MM.1S (cell line): ENCODE measurements at regions not wholly inside any gene's neighbourhood (a gene's known extent, or its start where the extent isn't known, plus 50 kb on each side); places are given as distances from the start of the nearest gene placed in this dataset.

Source experiments
- DNase-seq: peaks from one replicate; pipeline ENCODE4 v3.0.0-alpha.2; 2015
- H2AFZ ChIP-seq: fragments of 300-600 bp; sonication (generic); 2 replicates; pipeline ENCODE4 v1.6.0; 2016; ENCODE audit warnings: antibody characterized with exemption, low read length
- H3F3A ChIP-seq: fragments of 300-600 bp; sonication (generic); 2 replicates; pipeline ENCODE4 v1.6.1; 2016; ENCODE audit warnings: mild to moderate bottlenecking, antibody characterized with exemption, low read length, moderate library complexity, mixed read lengths; ENCODE audit not compliant: insufficient read depth
- H3K27ac ChIP-seq: fragments of 300-600 bp; sonication (generic); 2 replicates; pipeline ENCODE4 v1.5.1; 2016; ENCODE audit warnings: mild to moderate bottlenecking, low read length
- H3K27me3 ChIP-seq: fragments of 300-600 bp; sonication (generic); replicated peaks from 2 replicates; pipeline ENCODE4 v1.6.0; 2016; ENCODE audit warnings: low read length; ENCODE audit not compliant: insufficient read depth
- H3K36me3 ChIP-seq: fragments of 300-600 bp; sonication (generic); replicated peaks from 2 replicates; pipeline ENCODE4 v1.6.1; 2016; ENCODE audit warnings: mild to moderate bottlenecking, low read length, mixed read lengths; ENCODE audit not compliant: insufficient read depth
- H3K4me1 ChIP-seq: fragments of 300-600 bp; sonication (generic); 2 replicates; pipeline ENCODE4 v1.6.1; 2016; ENCODE audit warnings: low read length, mixed read lengths
- H3K4me2 ChIP-seq: fragments of 300-600 bp; sonication (generic); 2 replicates; pipeline ENCODE4 v1.6.0; 2016; ENCODE audit warnings: low read depth, low read length
- H3K4me3 ChIP-seq: fragments of 300-600 bp; sonication (generic); 2 replicates; pipeline ENCODE4 v1.5.1; 2016; ENCODE audit warnings: low read length, mixed read lengths
- H3K79me2 ChIP-seq: fragments of 300-600 bp; sonication (generic); 2 replicates; pipeline ENCODE4 v1.6.1; 2016; ENCODE audit warnings: mixed run types, low read length, mixed read lengths
- H3K9ac ChIP-seq: fragments of 300-600 bp; sonication (generic); 2 replicates; pipeline ENCODE4 v1.6.1; 2016; ENCODE audit warnings: low read length, mixed read lengths
- H3K9me2 ChIP-seq: fragments of 300-600 bp; sonication (generic); replicated peaks from 2 replicates; pipeline ENCODE4 v1.6.1; 2016; ENCODE audit warnings: mild to moderate bottlenecking, low read length, mixed read lengths; ENCODE audit not compliant: insufficient read depth
- H3K9me3 ChIP-seq: fragments of 300-600 bp; sonication (generic); replicated peaks from 2 replicates; pipeline ENCODE4 v1.6.1; 2016; ENCODE audit warnings: mild to moderate bottlenecking, low read length, mixed read lengths; ENCODE audit not compliant: insufficient read depth
- H4K20me1 ChIP-seq: fragments of 300-600 bp; sonication (generic); 2 replicates; pipeline ENCODE4 v1.6.1; 2016; ENCODE audit warnings: mild to moderate bottlenecking, low read length, moderate library complexity, mixed read lengths; ENCODE audit not compliant: insufficient read depth
- CTCF ChIP-seq: fragments of 300-600 bp; sonication (generic); IDR thresholded peaks from 2 replicates; pipeline ENCODE4 v1.5.1; 2016; ENCODE audit warnings: antibody characterized with exemption, low read length, mixed read lengths
- EZH2 ChIP-seq: fragments of 300-600 bp; sonication (generic); optimal IDR thresholded peaks from 2 replicates; pipeline ENCODE3; 2017; ENCODE audit warnings: low read depth, mild to moderate bottlenecking, antibody characterized with exemption, low read length, mixed read lengths
- EZH2phosphoT487 ChIP-seq: fragments of 300-600 bp; sonication (generic); IDR thresholded peaks from 2 replicates; pipeline ENCODE4 v1.6.1; 2018; ENCODE audit warnings: antibody characterized with exemption, low read length

DNA sequence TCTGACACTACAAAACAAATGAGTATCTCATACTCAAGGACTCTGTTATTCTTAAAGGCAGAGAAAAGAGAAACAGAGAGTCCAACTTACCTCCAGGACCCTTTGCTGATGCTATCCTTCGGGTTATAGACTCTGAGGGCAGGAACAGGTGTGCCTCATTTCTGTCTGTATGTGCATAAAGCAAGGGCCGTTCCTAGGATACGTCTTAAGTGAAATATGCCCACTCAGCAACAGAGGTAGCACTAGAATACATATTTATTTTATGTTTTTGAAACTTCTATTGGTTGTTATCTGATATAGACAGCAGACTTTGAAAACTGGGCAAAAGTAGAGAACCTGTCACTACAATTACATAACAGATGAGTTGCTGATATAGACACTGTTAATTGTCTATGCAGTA, 89.3 kb upstream of the CPNE4 start:
- H3K27me3 ChIP-seq, result no peaks in the 10 kb centered on the region
- peaks cover 11% of the 10 kb centered on the region; the same call in 1 of the 2 replicates for H3K4me1 ChIP-seq
- H3K79me2 ChIP-seq, result no peaks in the 10 kb centered on the region
- peak; percentile 71 for DNase-seq
- no peaks in the 10 kb centered on the region for H3K36me3 ChIP-seq
- no peak overlapping the region for H3K4me2 ChIP-seq
- H3K9me3 ChIP-seq, result no peaks in the 10 kb centered on the region
- no peak overlapping the region for H3K9ac ChIP-seq
- H3K9me2 ChIP-seq, result no peaks in the 10 kb centered on the region
- peak overlapping the region; percentile 26; the same call in 1 of the 2 replicates for H3K27ac ChIP-seq
- H4K20me1 ChIP-seq, result no peaks in the 10 kb centered on the region
- no peak overlapping the region for H3K4me3 ChIP-seq
- no peak for TF ChIP-seq EZH2phosphoT487
- TF ChIP-seq CTCF, result no peak
- TF ChIP-seq EZH2, result no peak
- no peak overlapping the region for H2AFZ ChIP-seq
- H3F3A ChIP-seq, result no peaks in the 10 kb centered on the region

DNA sequence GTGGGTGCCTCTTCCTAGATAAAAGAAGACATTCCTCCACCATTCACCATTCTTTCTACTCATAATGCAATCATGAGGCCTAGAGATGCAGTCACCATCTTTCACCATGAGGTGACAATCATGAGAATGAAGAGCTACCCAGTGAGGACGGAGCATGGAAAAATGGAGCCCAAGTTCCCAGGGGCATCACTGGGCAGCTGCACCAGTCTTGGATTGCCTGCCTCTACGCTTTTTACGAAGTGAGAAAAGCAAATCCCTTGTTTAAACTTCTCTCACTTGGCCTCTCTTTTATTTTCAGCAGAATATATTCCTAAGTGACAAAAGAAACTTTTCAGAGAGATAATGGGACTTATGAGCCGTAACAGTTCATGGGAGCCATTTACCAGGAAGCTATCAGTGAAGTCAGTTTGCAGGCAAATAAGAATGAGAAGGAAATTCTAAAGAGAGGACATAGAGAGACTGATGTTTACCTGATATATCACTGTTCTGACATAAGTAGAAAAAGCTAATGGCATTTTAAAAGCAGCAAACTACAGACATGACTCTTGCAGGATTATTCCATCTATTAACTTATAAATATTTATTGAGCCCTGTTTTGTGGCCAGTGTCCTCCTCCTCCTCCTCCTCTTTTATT, 90.0 kb upstream of the CPNE4 start:
- Histone ChIP-seq H3K4me1 (peaks cover 11% of the 10 kb centered on the region; the same call in 1 of the 2 replicates), H3K79me2 (no peaks in the 10 kb centered on the region), H3K4me2 (no peak overlapping the region), H2AFZ (no peak overlapping the region), H3K9me2 (no peaks in the 10 kb centered on the region), H3K9ac (no peak overlapping the region), H3K27me3 (no peaks in the 10 kb centered on the region), H3K36me3 (no peaks in the 10 kb centered on the region), H3K4me3 (no peak overlapping the region), H3F3A (no peaks in the 10 kb centered on the region), H3K9me3 (no peaks in the 10 kb centered on the region), H3K27ac (peak overlapping the region; percentile 26; the same call in 1 of the 2 replicates), H4K20me1 (no peaks in the 10 kb centered on the region)
- DNase-seq, result no peak
- TF ChIP-seq EZH2 (no peak), CTCF (no peak), EZH2phosphoT487 (no peak)

DNA sequence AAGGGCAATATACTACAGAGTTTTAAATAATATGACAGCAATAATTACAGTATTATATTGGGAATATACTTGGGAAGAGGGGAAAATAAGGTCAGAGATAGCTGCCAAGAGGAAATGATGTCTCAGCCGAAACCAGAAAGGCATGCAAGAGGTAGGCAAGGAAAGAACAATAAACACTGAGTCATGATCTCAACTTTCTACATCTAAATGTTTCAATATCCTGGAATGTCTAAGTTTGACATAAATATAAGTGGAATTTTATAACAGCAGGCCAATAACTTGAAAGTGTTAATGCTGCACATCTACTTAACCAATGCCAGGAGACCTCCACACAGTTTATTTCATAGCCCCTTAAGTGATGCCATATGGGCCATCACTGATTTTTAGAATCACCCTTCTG, 99.8 kb upstream of the CPNE4 start:
- no peak overlapping the region for H3K4me3 ChIP-seq
- H3K27me3 ChIP-seq, result no peaks in the 10 kb centered on the region
- H3K27ac ChIP-seq, result no peak overlapping the region
- no peaks in the 10 kb centered on the region for H3K9me3 ChIP-seq
- DNase-seq, result no peak
- H3K36me3 ChIP-seq, result no peaks in the 10 kb centered on the region
- no peaks in the 10 kb centered on the region for H3K79me2 ChIP-seq
- peaks cover 4% of the 10 kb centered on the region; the same call in 1 of the 2 replicates for H3K4me1 ChIP-seq
- no peak overlapping the region for H3K4me2 ChIP-seq
- no peaks in the 10 kb centered on the region for H4K20me1 ChIP-seq
- no peak for TF ChIP-seq EZH2phosphoT487
- no peak for TF ChIP-seq EZH2
- no peak for TF ChIP-seq CTCF
- H3K9me2 ChIP-seq, result no peaks in the 10 kb centered on the region
- no peaks in the 10 kb centered on the region for H3F3A ChIP-seq
- H3K9ac ChIP-seq, result no peak overlapping the region
- H2AFZ ChIP-seq, result no peak overlapping the region
